GM23338 (cell line): ENCODE measurements at regions not wholly inside any gene's neighbourhood (a gene's known extent, or its start where the extent isn't known, plus 50 kb on each side); places are given as distances from the start of the nearest gene placed in this dataset.

Source experiments
- ATAC-seq: fragments of 200-7000 bp; cut with Tn5 transposase; 3 replicates; pipeline ENCODE4 v1.9.1; 2020
- DNase-seq: peaks from one replicate; pipeline ENCODE4 v3.0.0-alpha.2; 2015; ENCODE audit warnings: low spot score
- H2AFZ ChIP-seq: fragments of 200-600 bp; sonication (generic); 2 replicates; pipeline ENCODE4 v1.8.0; 2016; ENCODE audit warnings: antibody characterized with exemption, mild to moderate bottlenecking, moderate library complexity
- H3F3A ChIP-seq: fragments of 200-600 bp; sonication (generic); replicated peaks from 2 replicates; pipeline ENCODE4 v1.8.0; 2017; ENCODE audit warnings: antibody characterized with exemption, mixed run types, low read depth
- H3K27ac ChIP-seq: fragments of 200-600 bp; sonication (generic); 2 replicates; pipeline ENCODE4 v1.6.1; 2016; ENCODE audit warnings: low read depth
- H3K27me3 ChIP-seq: fragments of 200-600 bp; sonication (generic); 2 replicates; pipeline ENCODE4 v1.8.0; 2016; ENCODE audit warnings: mild to moderate bottlenecking, mixed run types, moderate library complexity; ENCODE audit not compliant: insufficient read depth
- H3K36me3 ChIP-seq: fragments of 200-600 bp; sonication (generic); 2 replicates; pipeline ENCODE4 v1.8.0; 2016; ENCODE audit warnings: mild to moderate bottlenecking; ENCODE audit not compliant: insufficient read depth
- H3K4me1 ChIP-seq: fragments of 200-600 bp; sonication (generic); 2 replicates; pipeline ENCODE4 v1.8.0; 2016; ENCODE audit warnings: mild to moderate bottlenecking, moderate library complexity; ENCODE audit not compliant: insufficient read depth
- H3K4me2 ChIP-seq: fragments of 200-600 bp; sonication (generic); 2 replicates; pipeline ENCODE4 v1.7.1; 2017; ENCODE audit warnings: mixed run types
- H3K4me3 ChIP-seq: fragments of 200-600 bp; sonication (generic); 2 replicates; pipeline ENCODE4 v1.6.1; 2016; ENCODE audit warnings: mixed run types
- H3K79me2 ChIP-seq: fragments of 200-600 bp; sonication (generic); replicated peaks from 2 replicates; pipeline ENCODE4 v1.8.0; 2017; ENCODE audit warnings: mild to moderate bottlenecking; ENCODE audit not compliant: insufficient read depth
- H3K9me2 ChIP-seq: fragments of 200-600 bp; sonication (generic); 2 replicates; pipeline ENCODE4 v1.8.0; 2017; ENCODE audit not compliant: insufficient read depth
- H4K20me1 ChIP-seq: fragments of 200-600 bp; sonication (generic); replicated peaks from 2 replicates; pipeline ENCODE4 v1.8.0; 2017; ENCODE audit warnings: mild to moderate bottlenecking; ENCODE audit not compliant: insufficient read depth
- H3K27ac Mint-ChIP-seq: 2 replicates; pipeline ENCODE4 v1.8.0; 2020; ENCODE audit warnings: inconsistent platforms, mild to moderate bottlenecking, moderate library complexity, mixed read lengths
- H3K27me3 Mint-ChIP-seq: 3 replicates; pipeline ENCODE4 v1.8.0; 2022; ENCODE audit warnings: low read depth, mild to moderate bottlenecking, moderate library complexity, mixed read lengths, inconsistent platforms; ENCODE audit not compliant: insufficient read depth, poor library complexity
- H3K36me3 Mint-ChIP-seq: 3 replicates; pipeline ENCODE4 v1.8.0; 2021; ENCODE audit warnings: low read depth, mild to moderate bottlenecking, inconsistent platforms, moderate library complexity, mixed read lengths
- H3K4me1 Mint-ChIP-seq: 3 replicates; pipeline ENCODE4 v1.8.0; 2020; ENCODE audit warnings: mild to moderate bottlenecking, inconsistent platforms, mixed read lengths
- H3K4me3 Mint-ChIP-seq: 3 replicates; pipeline ENCODE4 v1.8.0; 2021; ENCODE audit warnings: moderate library complexity, mild to moderate bottlenecking, inconsistent platforms, mixed read lengths
- H3K9me3 Mint-ChIP-seq: 3 replicates; pipeline ENCODE4 v1.8.0; 2020; ENCODE audit warnings: moderate library complexity, mild to moderate bottlenecking, inconsistent platforms, mixed read lengths
- CREB1 ChIP-seq: fragments of 250-450 bp; sonication (Bioruptor Pico); IDR thresholded peaks from 2 replicates; pipeline ENCODE4 v1.5.0; 2020; ENCODE audit warnings: low read depth, mild to moderate bottlenecking, moderate library complexity
- CTCF ChIP-seq, 2 experiments: fragments of 200-600 bp in 1 of 2; sonication (generic) in 1 of 2; conservative IDR thresholded peaks; 2 replicates each; pipeline versions ENCODE4 v1.5.1 to v1.6.1; 2016 to 2017; ENCODE audit warnings: antibody characterized with exemption in 2 of 2, low read depth in 2 of 2, mild to moderate bottlenecking in 2 of 2, moderate library complexity in 1 of 2
- EZH2 ChIP-seq: fragments of 200-600 bp; sonication (generic); IDR thresholded peaks from one replicate; pipeline ENCODE4 v1.8.0; 2017; ENCODE audit warnings: antibody characterized with exemption, mild to moderate bottlenecking, low read depth; ENCODE audit not compliant: unreplicated experiment
- EZH2phosphoT487 ChIP-seq: fragments of 200-600 bp; sonication (generic); IDR thresholded peaks from one replicate; pipeline ENCODE4 v1.8.1; 2018; ENCODE audit warnings: antibody characterized with exemption; ENCODE audit not compliant: unreplicated experiment
- JUNB ChIP-seq: IDR thresholded peaks from one replicate; pipeline ENCODE4 v1.6.1; 2016; ENCODE audit warnings: antibody characterized with exemption; ENCODE audit not compliant: unreplicated experiment
- NANOG ChIP-seq: IDR thresholded peaks from 2 replicates; pipeline ENCODE4 v1.6.1; 2016; ENCODE audit warnings: antibody characterized with exemption, borderline replicate concordance
- POLR2AphosphoS5 ChIP-seq: IDR thresholded peaks from 2 replicates; pipeline ENCODE4 v1.6.1; 2016; ENCODE audit warnings: antibody characterized with exemption, low read depth
- REST ChIP-seq: IDR thresholded peaks from one replicate; pipeline ENCODE4 v1.6.1; 2018; ENCODE audit warnings: antibody characterized with exemption; ENCODE audit not compliant: unreplicated experiment
- STAT1 ChIP-seq: IDR thresholded peaks from one replicate; pipeline ENCODE4 v1.6.1; 2016; ENCODE audit warnings: antibody characterized with exemption; ENCODE audit not compliant: unreplicated experiment
- ZNF331 ChIP-seq: fragments of 250-450 bp; sonication (Bioruptor Pico); IDR thresholded peaks from 2 replicates; pipeline ENCODE4 v1.5.0; 2020; ENCODE audit warnings: low read depth, mild to moderate bottlenecking, moderate library complexity
- TF ChIP-seq, protein P1 (sequence below): fragments of 250-450 bp; sonication (Bioruptor Pico); IDR thresholded peaks from 2 replicates; pipeline ENCODE4 v1.5.0; 2020; ENCODE audit warnings: mild to moderate bottlenecking, moderate library complexity
- TF ChIP-seq, protein P2 (sequence below): IDR thresholded peaks from 2 replicates; pipeline ENCODE4 v1.6.1; 2016; ENCODE audit warnings: antibody characterized with exemption

DNA sequence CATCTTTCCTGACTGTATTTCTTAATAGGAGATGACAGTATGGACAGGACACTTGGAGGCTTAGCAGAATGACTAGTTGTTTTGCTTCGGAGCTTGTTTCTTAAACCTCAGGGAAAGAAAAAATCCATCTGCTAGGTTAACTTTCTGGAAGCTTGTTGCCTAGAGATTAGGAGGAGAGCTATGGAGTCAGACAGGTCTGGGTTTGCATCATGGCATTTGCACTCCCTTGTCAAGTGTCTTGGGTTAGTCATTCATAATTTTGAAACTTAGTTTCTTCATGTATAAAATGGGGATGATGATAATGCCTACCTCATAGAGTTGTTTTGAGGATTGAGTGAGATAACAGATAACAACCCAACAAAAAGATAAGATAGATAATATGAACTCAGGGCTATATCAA, 231.5 kb downstream of the STK31 start (continued):
- TF ChIP-seq, protein P1, sequence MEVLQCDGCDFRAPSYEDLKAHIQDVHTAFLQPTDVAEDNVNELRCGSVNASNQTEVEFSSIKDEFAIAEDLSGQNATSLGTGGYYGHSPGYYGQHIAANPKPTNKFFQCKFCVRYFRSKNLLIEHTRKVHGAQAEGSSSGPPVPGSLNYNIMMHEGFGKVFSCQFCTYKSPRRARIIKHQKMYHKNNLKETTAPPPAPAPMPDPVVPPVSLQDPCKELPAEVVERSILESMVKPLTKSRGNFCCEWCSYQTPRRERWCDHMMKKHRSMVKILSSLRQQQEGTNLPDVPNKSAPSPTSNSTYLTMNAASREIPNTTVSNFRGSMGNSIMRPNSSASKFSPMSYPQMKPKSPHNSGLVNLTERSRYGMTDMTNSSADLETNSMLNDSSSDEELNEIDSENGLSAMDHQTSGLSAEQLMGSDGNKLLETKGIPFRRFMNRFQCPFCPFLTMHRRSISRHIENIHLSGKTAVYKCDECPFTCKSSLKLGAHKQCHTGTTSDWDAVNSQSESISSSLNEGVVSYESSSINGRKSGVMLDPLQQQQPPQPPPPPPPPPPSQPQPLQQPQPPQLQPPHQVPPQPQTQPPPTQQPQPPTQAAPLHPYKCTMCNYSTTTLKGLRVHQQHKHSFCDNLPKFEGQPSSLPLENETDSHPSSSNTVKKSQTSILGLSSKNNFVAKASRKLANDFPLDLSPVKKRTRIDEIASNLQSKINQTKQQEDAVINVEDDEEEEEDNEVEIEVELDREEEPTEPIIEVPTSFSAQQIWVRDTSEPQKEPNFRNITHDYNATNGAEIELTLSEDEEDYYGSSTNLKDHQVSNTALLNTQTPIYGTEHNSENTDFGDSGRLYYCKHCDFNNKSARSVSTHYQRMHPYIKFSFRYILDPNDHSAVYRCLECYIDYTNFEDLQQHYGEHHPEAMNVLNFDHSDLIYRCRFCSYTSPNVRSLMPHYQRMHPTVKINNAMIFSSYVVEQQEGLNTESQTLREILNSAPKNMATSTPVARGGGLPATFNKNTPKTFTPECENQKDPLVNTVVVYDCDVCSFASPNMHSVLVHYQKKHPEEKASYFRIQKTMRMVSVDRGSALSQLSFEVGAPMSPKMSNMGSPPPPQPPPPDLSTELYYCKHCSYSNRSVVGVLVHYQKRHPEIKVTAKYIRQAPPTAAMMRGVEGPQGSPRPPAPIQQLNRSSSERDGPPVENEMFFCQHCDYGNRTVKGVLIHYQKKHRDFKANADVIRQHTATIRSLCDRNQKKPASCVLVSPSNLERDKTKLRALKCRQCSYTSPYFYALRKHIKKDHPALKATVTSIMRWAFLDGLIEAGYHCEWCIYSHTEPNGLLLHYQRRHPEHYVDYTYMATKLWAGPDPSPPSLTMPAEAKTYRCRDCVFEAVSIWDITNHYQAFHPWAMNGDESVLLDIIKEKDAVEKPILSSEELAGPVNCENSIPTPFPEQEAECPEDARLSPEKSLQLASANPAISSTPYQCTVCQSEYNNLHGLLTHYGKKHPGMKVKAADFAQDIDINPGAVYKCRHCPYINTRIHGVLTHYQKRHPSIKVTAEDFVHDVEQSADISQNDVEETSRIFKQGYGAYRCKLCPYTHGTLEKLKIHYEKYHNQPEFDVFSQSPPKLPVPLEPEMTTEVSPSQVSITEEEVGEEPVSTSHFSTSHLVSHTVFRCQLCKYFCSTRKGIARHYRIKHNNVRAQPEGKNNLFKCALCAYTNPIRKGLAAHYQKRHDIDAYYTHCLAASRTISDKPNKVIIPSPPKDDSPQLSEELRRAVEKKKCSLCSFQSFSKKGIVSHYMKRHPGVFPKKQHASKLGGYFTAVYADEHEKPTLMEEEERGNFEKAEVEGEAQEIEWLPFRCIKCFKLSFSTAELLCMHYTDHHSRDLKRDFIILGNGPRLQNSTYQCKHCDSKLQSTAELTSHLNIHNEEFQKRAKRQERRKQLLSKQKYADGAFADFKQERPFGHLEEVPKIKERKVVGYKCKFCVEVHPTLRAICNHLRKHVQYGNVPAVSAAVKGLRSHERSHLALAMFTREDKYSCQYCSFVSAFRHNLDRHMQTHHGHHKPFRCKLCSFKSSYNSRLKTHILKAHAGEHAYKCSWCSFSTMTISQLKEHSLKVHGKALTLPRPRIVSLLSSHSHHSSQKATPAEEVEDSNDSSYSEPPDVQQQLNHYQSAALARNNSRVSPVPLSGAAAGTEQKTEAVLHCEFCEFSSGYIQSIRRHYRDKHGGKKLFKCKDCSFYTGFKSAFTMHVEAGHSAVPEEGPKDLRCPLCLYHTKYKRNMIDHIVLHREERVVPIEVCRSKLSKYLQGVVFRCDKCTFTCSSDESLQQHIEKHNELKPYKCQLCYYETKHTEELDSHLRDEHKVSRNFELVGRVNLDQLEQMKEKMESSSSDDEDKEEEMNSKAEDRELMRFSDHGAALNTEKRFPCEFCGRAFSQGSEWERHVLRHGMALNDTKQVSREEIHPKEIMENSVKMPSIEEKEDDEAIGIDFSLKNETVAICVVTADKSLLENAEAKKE (CRISPR knock-in tag), result no peak

GRCh38 chr7:23942032-23942431, 232.0 kb downstream of the STK31 start:
- H2AFZ ChIP-seq, result no peak overlapping the region
- Mint-ChIP-seq H3K27ac (no peak overlapping the region), H3K36me3 (peaks cover 10% of the 10 kb centered on the region), H3K4me3 (no peak overlapping the region), H3K27me3 (no peaks in the 10 kb centered on the region), H3K4me1 (no peaks in the 10 kb centered on the region), H3K9me3 (peaks cover 25% of the 10 kb centered on the region)
- H3K36me3 ChIP-seq, result no peaks in the 10 kb centered on the region
- ATAC-seq (no peak), DNase-seq (no peak)
- no peaks in the 10 kb centered on the region for H4K20me1 ChIP-seq
- H3F3A ChIP-seq, result no peaks in the 10 kb centered on the region
- H3K4me1 ChIP-seq, result no peaks in the 10 kb centered on the region
- no peaks in the 10 kb centered on the region for H3K27me3 ChIP-seq
- no peak overlapping the region for H3K4me2 ChIP-seq
- peaks cover 8% of the 10 kb centered on the region; the same call in 1 of the 2 replicates for H3K9me2 ChIP-seq
- H3K27ac ChIP-seq, result no peak overlapping the region
- no peak overlapping the region for H3K4me3 ChIP-seq
- H3K79me2 ChIP-seq, result no peaks in the 10 kb centered on the region
- no peak for TF ChIP-seq POLR2AphosphoS5
- no peak for TF ChIP-seq ZNF331
- no peak for TF ChIP-seq EZH2phosphoT487
- no peak for TF ChIP-seq NANOG
- TF ChIP-seq EZH2, result no peak
- TF ChIP-seq REST, result no peak
- TF ChIP-seq JUNB, result no peak
- no peak for TF ChIP-seq CTCF (conservative IDR thresholded peaks at IDR 0.05; ENCODE audit: low read depth in 2 of 2)
- TF ChIP-seq, protein P2, sequence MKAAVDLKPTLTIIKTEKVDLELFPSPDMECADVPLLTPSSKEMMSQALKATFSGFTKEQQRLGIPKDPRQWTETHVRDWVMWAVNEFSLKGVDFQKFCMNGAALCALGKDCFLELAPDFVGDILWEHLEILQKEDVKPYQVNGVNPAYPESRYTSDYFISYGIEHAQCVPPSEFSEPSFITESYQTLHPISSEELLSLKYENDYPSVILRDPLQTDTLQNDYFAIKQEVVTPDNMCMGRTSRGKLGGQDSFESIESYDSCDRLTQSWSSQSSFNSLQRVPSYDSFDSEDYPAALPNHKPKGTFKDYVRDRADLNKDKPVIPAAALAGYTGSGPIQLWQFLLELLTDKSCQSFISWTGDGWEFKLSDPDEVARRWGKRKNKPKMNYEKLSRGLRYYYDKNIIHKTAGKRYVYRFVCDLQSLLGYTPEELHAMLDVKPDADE, result no peak
- no peak for TF ChIP-seq STAT1
- TF ChIP-seq CREB1, result no peak
